ENCODE measurements at regions not wholly inside any gene's neighbourhood (a gene's known extent, or its start where the extent isn't known, plus 50 kb on each side); places are given as distances from the start of the nearest gene placed in this dataset.

DNA sequence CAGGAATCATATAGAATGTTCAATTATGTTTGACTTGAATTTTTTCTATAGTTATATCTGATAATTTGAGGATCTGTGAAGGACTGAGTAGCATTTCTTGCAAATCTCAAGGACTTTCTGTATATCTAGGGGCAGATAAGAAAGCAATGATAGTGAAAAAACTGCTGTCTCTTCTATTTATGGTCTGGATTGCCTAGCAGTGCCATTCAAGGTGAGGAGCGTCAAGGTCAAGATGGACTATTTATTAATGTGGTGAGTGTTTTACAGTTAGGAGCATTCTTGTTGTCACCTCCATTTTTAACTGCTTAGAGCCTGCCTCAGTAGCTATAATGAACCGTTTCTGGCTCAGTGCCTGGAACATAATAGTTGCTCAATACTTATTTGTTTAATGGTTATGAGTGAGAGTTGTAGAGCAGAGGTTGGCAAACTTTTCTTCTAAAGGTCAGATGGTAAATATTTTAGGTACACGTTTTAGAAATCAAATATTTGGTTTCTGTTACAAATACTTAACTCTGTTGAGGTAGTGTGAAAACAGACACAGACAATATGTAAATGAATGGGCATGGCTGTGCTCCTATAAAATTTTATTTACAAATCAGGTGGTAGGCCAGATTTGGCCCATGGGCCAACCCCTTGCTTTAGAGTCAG is 523.2 kb upstream of the IGFBP7 start:
- no peak overlapping the region for H3K27ac ChIP-seq (ENCODE audit: low read depth in 2 of 2, low read length in 1 of 2)

DNA sequence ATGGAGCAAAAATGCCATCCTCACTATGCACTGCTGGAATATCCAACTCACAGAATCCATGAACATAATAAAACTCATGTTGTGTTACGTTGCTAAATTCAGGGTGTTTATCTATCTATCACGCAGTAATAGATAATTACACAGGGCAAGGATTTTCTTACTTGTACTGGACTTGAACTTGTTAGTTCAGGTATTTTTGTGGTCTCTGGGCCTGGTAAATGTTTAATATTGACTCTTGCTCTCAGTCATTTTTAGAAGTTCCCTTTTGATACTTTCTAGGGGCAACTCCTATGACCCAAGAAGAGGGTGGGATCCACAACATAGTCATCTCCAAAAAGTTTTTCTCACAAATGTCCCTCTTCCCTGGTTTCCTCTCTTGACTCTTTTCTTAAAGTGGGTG is 522.4 kb upstream of the IGFBP7 start:
- H3K27me3 ChIP-seq (ENCODE audit: control insufficient read depth in 1 of 2, insufficient read depth in 2 of 2, low read length in 2 of 2) = no peaks in the 10 kb centered on the region
- no peak overlapping the region for H3K4me3 ChIP-seq (ENCODE audit: low read depth in 1 of 2, low read length in 2 of 2)
- H3K4me1 ChIP-seq (ENCODE audit: control insufficient read depth in 2 of 2, insufficient read depth in 2 of 2, low read length in 1 of 2) = no peaks in the 10 kb centered on the region
- no peaks in the 10 kb centered on the region for H3K36me3 ChIP-seq (ENCODE audit: control insufficient read depth in 2 of 2, insufficient read depth in 2 of 2, low read length in 1 of 2)
- H3K27ac ChIP-seq (ENCODE audit: low read depth in 2 of 2, low read length in 1 of 2) = no peak overlapping the region
- H3K9me3 ChIP-seq (ENCODE audit: control insufficient read depth in 2 of 2, insufficient read depth in 1 of 2, low read depth in 1 of 2, low read length in 1 of 2) = no peaks in the 10 kb centered on the region
- WGBS, 2 donors = 91 to 96% methylated on average over 2 of the region's 2 CpGs

More for the DNA sequence above, 523.2 kb upstream of the IGFBP7 start:
- Histone ChIP-seq H3K4me1 (ENCODE audit: control insufficient read depth in 2 of 2, insufficient read depth in 2 of 2, low read length in 1 of 2) (no peaks in the 10 kb centered on the region), H3K36me3 (ENCODE audit: control insufficient read depth in 2 of 2, insufficient read depth in 2 of 2, low read length in 1 of 2) (no peaks in the 10 kb centered on the region), H3K4me3 (ENCODE audit: low read depth in 1 of 2, low read length in 2 of 2) (no peak overlapping the region), H3K27me3 (ENCODE audit: control insufficient read depth in 1 of 2, insufficient read depth in 2 of 2, low read length in 2 of 2) (no peaks in the 10 kb centered on the region), H3K9me3 (ENCODE audit: control insufficient read depth in 2 of 2, insufficient read depth in 1 of 2, low read depth in 1 of 2, low read length in 1 of 2) (no peaks in the 10 kb centered on the region)
- 55 to 65% methylated on average over 3 of the region's 3 CpGs for WGBS, 2 donors

DNA sequence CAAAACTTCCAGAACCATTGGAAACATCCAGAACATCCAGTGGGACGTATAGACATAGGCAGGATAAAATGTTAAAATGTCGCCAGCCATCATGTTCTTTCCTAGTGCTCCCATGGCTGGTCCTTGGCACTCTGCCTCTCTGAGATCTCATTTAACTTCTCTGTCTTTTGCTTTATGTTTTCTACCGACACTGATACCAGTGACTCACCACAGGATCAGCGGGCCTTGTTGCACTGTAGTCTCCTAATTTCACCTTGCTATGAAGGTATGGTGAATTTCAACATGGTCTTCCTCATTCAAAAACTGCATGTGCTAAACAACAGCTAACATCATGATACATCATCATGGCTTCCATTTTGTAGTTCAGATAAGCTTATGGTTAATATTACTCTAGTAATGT is 521.0 kb upstream of the IGFBP7 start:
- WGBS, 2 donors = 80 to 83% methylated on average over 4 of the region's 4 CpGs
- no peaks in the 10 kb centered on the region for H3K27me3 ChIP-seq (ENCODE audit: control insufficient read depth in 1 of 2, insufficient read depth in 2 of 2, low read length in 2 of 2)
- no peak overlapping the region for H3K27ac ChIP-seq (ENCODE audit: low read depth in 2 of 2, low read length in 1 of 2)
- H3K4me1 ChIP-seq (ENCODE audit: control insufficient read depth in 2 of 2, insufficient read depth in 2 of 2, low read length in 1 of 2) = no peaks in the 10 kb centered on the region
- no peaks in the 10 kb centered on the region for H3K36me3 ChIP-seq (ENCODE audit: control insufficient read depth in 2 of 2, insufficient read depth in 2 of 2, low read length in 1 of 2)
- no peaks in the 10 kb centered on the region for H3K9me3 ChIP-seq (ENCODE audit: control insufficient read depth in 2 of 2, insufficient read depth in 1 of 2, low read depth in 1 of 2, low read length in 1 of 2)
- H3K4me3 ChIP-seq (ENCODE audit: low read depth in 1 of 2, low read length in 2 of 2) = no peak overlapping the region

DNA sequence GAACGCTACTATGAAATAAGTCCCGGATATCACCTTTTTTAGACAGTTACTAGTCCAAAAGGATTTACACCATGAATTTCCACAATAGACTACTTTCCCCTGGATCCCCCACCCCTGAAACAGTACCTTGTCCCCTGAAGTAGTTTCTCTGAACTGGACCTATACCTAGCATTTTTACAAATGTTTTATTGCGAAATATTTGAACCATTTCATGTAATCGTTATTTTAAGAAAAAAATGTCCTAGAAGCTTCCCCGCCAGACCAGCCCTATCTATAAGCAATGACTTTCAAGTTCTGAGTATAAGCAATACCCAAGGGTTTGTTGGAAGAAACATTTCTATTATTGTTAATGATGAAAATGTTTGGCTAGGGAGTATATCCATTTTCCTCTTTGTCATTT is 517.8 kb upstream of the IGFBP7 start:
- H3K27ac ChIP-seq (ENCODE audit: low read depth in 2 of 2, low read length in 1 of 2) = no peak overlapping the region
- WGBS, 2 donors = 90 to 91% methylated on average over 5 of the region's 5 CpGs
- H3K9me3 ChIP-seq (ENCODE audit: control insufficient read depth in 2 of 2, insufficient read depth in 1 of 2, low read depth in 1 of 2, low read length in 1 of 2) = peaks cover 0 to 6% of the 10 kb centered on the region in 2 donors
- no peaks in the 10 kb centered on the region for H3K4me1 ChIP-seq (ENCODE audit: control insufficient read depth in 2 of 2, insufficient read depth in 2 of 2, low read length in 1 of 2)
- no peaks in the 10 kb centered on the region for H3K36me3 ChIP-seq (ENCODE audit: control insufficient read depth in 2 of 2, insufficient read depth in 2 of 2, low read length in 1 of 2)
- no peaks in the 10 kb centered on the region for H3K27me3 ChIP-seq (ENCODE audit: control insufficient read depth in 1 of 2, insufficient read depth in 2 of 2, low read length in 2 of 2)
- H3K4me3 ChIP-seq (ENCODE audit: low read depth in 1 of 2, low read length in 2 of 2) = no peak overlapping the region

DNA sequence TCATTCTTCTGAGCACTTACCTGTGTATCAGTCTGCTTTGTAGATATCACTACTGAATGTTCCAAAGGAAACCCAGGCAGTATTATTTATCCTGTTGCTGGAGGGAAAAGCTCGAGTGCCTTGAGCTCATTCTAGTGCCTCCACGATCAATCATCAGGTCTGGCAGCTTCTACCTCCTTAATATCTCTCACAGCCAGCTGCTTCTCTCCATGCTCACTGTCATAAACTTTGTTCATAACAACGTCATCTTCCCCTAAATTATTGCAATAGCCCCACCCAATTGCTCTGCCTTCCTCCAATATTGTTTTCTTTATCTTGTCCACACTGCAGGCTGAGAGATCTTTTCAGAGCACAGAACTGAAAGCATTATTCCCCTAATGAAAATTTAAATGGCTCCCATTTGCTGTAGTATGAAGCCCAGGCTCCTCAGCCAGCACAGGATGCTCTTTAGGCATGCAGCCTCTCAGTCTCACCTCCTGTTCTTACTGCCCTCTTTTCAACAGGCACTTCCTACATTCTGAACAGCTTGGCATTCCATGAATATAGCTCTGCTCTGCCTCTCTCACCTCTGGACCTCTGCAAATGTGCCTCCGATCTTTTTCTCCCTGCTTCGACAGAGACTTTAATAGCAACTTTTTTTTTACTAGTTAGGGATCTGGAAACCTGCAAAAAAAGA is 504.2 kb upstream of the IGFBP7 start:
- no peak overlapping the region for H3K27ac ChIP-seq (ENCODE audit: low read depth in 2 of 2, low read length in 1 of 2)
- H3K36me3 ChIP-seq (ENCODE audit: control insufficient read depth in 2 of 2, insufficient read depth in 2 of 2, low read length in 1 of 2) = no peaks in the 10 kb centered on the region
- no peaks in the 10 kb centered on the region for H3K9me3 ChIP-seq (ENCODE audit: control insufficient read depth in 2 of 2, insufficient read depth in 1 of 2, low read depth in 1 of 2, low read length in 1 of 2)
- WGBS, 2 donors = 42 to 54% methylated on average over 5 of the region's 5 CpGs
- no peak overlapping the region for H3K4me3 ChIP-seq (ENCODE audit: low read depth in 1 of 2, low read length in 2 of 2)
- H3K27me3 ChIP-seq (ENCODE audit: control insufficient read depth in 1 of 2, insufficient read depth in 2 of 2, low read length in 2 of 2) = no peaks in the 10 kb centered on the region
- H3K4me1 ChIP-seq (ENCODE audit: control insufficient read depth in 2 of 2, insufficient read depth in 2 of 2, low read length in 1 of 2) = no peaks in the 10 kb centered on the region

DNA sequence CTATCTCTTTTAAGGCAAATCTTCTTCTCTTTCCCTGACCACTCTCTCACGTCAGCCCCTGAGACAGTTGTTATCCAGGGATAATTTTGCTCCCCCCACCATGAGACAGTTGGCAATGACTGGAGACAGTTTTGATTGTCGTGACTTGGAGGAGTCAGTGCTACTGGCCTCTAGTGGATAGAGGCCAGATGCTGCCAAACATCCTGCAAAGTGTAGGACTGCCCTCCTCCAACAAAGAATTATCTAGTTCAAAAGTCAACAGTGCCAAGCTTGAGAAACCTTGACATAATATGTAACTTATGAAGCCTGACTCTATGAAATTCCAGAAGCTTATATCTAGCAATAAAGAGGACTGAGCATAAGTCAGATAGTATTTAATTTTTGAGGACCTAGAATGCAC is 502.1 kb upstream of the IGFBP7 start:
- H3K9me3 ChIP-seq (ENCODE audit: control insufficient read depth in 2 of 2, insufficient read depth in 1 of 2, low read depth in 1 of 2, low read length in 1 of 2) = no peaks in the 10 kb centered on the region
- no peaks in the 10 kb centered on the region for H3K27me3 ChIP-seq (ENCODE audit: control insufficient read depth in 1 of 2, insufficient read depth in 2 of 2, low read length in 2 of 2)
- no peaks in the 10 kb centered on the region for H3K4me1 ChIP-seq (ENCODE audit: control insufficient read depth in 2 of 2, insufficient read depth in 2 of 2, low read length in 1 of 2)
- 32 to 41% methylated on average over 2 of the region's 2 CpGs for WGBS, 2 donors
- no peak overlapping the region for H3K4me3 ChIP-seq (ENCODE audit: low read depth in 1 of 2, low read length in 2 of 2)
- H3K36me3 ChIP-seq (ENCODE audit: control insufficient read depth in 2 of 2, insufficient read depth in 2 of 2, low read length in 1 of 2) = no peaks in the 10 kb centered on the region
- no peak overlapping the region for H3K27ac ChIP-seq (ENCODE audit: low read depth in 2 of 2, low read length in 1 of 2)

DNA sequence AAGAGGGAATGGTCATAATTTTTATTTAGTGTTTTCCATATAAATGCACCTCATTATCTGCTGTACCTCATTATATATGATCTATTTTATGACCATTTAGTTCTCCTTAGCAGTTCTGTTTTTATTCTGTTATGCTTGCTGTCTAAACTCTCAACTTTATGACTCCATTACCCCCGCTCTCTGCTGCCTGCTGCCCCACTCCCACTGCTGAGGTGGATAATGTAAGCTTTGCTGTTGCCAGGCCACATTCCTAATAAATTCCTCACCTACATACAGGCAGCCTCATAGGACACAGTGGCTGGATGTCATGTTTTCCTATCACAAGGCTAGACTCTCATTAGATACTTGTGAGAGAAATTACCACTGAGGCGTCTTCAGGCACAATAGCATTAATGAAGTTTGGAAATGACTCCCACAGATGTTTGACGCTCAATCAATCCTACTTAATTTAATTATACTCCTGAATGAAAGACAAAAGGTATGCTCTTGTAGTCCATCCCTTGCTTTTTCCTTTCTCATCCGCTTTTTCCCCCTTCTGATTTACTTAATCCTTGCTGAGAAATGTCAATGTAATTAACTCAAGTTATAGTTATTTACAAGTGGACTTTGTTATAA is 497.5 kb upstream of the IGFBP7 start:
- H3K4me3 ChIP-seq (ENCODE audit: low read depth in 1 of 2, low read length in 2 of 2) = no peak overlapping the region
- H3K36me3 ChIP-seq (ENCODE audit: control insufficient read depth in 2 of 2, insufficient read depth in 2 of 2, low read length in 1 of 2) = no peaks in the 10 kb centered on the region
- H3K27ac ChIP-seq (ENCODE audit: low read depth in 2 of 2, low read length in 1 of 2) = no peak overlapping the region
- H3K4me1 ChIP-seq (ENCODE audit: control insufficient read depth in 2 of 2, insufficient read depth in 2 of 2, low read length in 1 of 2) = no peaks in the 10 kb centered on the region
- 81 to 85% methylated on average over 4 of the region's 4 CpGs for WGBS, 2 donors
- no peaks in the 10 kb centered on the region for H3K9me3 ChIP-seq (ENCODE audit: control insufficient read depth in 2 of 2, insufficient read depth in 1 of 2, low read depth in 1 of 2, low read length in 1 of 2)
- H3K27me3 ChIP-seq (ENCODE audit: control insufficient read depth in 1 of 2, insufficient read depth in 2 of 2, low read length in 2 of 2) = no peaks in the 10 kb centered on the region

DNA sequence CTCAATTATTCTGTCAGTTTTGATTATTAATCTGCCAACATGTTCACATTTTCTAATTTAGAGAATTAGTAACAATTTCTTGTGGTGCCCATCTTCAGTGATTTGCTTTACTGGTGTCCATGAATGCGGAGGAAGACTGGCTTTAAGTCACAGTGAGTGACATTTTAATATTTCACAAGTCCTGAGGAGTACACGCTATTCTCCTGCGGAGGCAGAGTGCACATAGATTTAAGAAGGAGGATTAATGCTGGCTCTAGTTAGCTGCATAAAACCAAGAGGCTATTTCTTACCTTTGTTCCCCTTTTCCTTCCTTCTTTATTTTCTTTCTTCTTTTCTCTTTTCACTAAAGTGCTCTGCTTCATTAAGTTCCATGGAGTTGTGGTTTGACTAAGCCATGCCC is 495.2 kb upstream of the IGFBP7 start:
- H3K36me3 ChIP-seq (ENCODE audit: control insufficient read depth in 2 of 2, insufficient read depth in 2 of 2, low read length in 1 of 2) = no peaks in the 10 kb centered on the region
- no peaks in the 10 kb centered on the region for H3K27me3 ChIP-seq (ENCODE audit: control insufficient read depth in 1 of 2, insufficient read depth in 2 of 2, low read length in 2 of 2)
- H3K4me1 ChIP-seq (ENCODE audit: control insufficient read depth in 2 of 2, insufficient read depth in 2 of 2, low read length in 1 of 2) = no peaks in the 10 kb centered on the region
- H3K9me3 ChIP-seq (ENCODE audit: control insufficient read depth in 2 of 2, insufficient read depth in 1 of 2, low read depth in 1 of 2, low read length in 1 of 2) = no peaks in the 10 kb centered on the region
- no peak overlapping the region for H3K4me3 ChIP-seq (ENCODE audit: low read depth in 1 of 2, low read length in 2 of 2)
- WGBS, 2 donors = 93 to 96% methylated on average over 3 of the region's 3 CpGs
- no peak overlapping the region for H3K27ac ChIP-seq (ENCODE audit: low read depth in 2 of 2, low read length in 1 of 2)

DNA sequence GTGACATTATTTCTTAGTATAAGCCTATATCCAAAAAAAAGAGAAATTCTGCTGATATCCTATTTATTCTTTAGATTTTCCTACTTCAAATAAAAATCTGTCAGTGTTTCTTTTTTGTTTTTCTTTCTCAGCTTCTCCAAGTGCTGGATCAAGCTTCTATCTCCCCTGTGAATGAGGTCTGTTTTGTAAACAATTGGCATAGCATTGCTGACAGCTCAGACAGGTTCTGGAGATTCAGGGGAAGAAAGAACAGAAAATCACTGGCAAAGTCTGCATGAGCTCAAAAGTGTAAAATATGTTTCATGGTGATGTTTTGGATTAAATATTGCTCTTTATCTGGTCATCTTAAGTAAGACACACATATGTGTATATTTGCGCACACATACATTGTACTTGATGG is 492.0 kb upstream of the IGFBP7 start:
- no peaks in the 10 kb centered on the region for H3K9me3 ChIP-seq (ENCODE audit: control insufficient read depth in 2 of 2, insufficient read depth in 1 of 2, low read depth in 1 of 2, low read length in 1 of 2)
- H3K27me3 ChIP-seq (ENCODE audit: control insufficient read depth in 1 of 2, insufficient read depth in 2 of 2, low read length in 2 of 2) = no peaks in the 10 kb centered on the region
- 95 to 97% methylated on average over 1 of the region's 1 CpG for WGBS, 2 donors
- no peaks in the 10 kb centered on the region for H3K4me1 ChIP-seq (ENCODE audit: control insufficient read depth in 2 of 2, insufficient read depth in 2 of 2, low read length in 1 of 2)
- H3K36me3 ChIP-seq (ENCODE audit: control insufficient read depth in 2 of 2, insufficient read depth in 2 of 2, low read length in 1 of 2) = no peaks in the 10 kb centered on the region
- H3K27ac ChIP-seq (ENCODE audit: low read depth in 2 of 2, low read length in 1 of 2) = no peak overlapping the region
- no peak overlapping the region for H3K4me3 ChIP-seq (ENCODE audit: low read depth in 1 of 2, low read length in 2 of 2)

DNA sequence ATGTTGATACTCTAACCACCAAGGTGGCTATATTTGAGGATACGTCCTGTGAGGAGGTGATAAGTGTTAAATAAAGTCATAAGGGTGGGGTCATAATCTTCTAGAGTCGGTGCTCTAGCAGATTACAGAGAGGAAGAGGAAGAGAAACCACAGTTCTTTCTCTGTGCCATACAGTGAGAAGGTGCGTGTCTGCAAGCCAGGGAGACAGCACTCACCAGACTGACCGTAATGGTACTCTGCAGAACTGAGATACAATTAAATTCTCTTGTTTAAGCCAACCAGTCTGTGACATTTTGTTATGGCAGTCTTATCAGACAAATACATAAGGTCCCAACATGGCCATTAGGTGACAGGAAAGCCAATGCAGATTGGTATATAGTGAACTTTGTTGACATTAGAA is 480.9 kb upstream of the IGFBP7 start:
- Histone ChIP-seq H3K4me3 (ENCODE audit: low read depth in 1 of 2, low read length in 2 of 2) (no peak overlapping the region), H3K27ac (ENCODE audit: low read depth in 2 of 2, low read length in 1 of 2) (no peak overlapping the region), H3K9me3 (ENCODE audit: control insufficient read depth in 2 of 2, insufficient read depth in 1 of 2, low read depth in 1 of 2, low read length in 1 of 2) (no peaks in the 10 kb centered on the region), H3K27me3 (ENCODE audit: control insufficient read depth in 1 of 2, insufficient read depth in 2 of 2, low read length in 2 of 2) (no peaks in the 10 kb centered on the region), H3K36me3 (ENCODE audit: control insufficient read depth in 2 of 2, insufficient read depth in 2 of 2, low read length in 1 of 2) (no peaks in the 10 kb centered on the region), H3K4me1 (ENCODE audit: control insufficient read depth in 2 of 2, insufficient read depth in 2 of 2, low read length in 1 of 2) (no peaks in the 10 kb centered on the region)
- 69 to 74% methylated on average over 4 of the region's 4 CpGs for WGBS, 2 donors

Measured in esophagus (tissue), 2 donors.